GM23338 (cell line): ENCODE measurements at regions not wholly inside any gene's neighbourhood (a gene's known extent, or its start where the extent isn't known, plus 50 kb on each side); places are given as distances from the start of the nearest gene placed in this dataset.

Experiments
- ATAC-seq: fragments of 200-7000 bp; cut with Tn5 transposase; 3 replicates; pipeline ENCODE4 v1.9.1; 2020
- DNase-seq: peaks from one replicate; pipeline ENCODE4 v3.0.0-alpha.2; 2015; ENCODE audit warnings: low spot score
- H2AFZ ChIP-seq: fragments of 200-600 bp; sonication (generic); 2 replicates; pipeline ENCODE4 v1.8.0; 2016; ENCODE audit warnings: antibody characterized with exemption, mild to moderate bottlenecking, moderate library complexity
- H3F3A ChIP-seq: fragments of 200-600 bp; sonication (generic); replicated peaks from 2 replicates; pipeline ENCODE4 v1.8.0; 2017; ENCODE audit warnings: antibody characterized with exemption, mixed run types, low read depth
- H3K27ac ChIP-seq: fragments of 200-600 bp; sonication (generic); 2 replicates; pipeline ENCODE4 v1.6.1; 2016; ENCODE audit warnings: low read depth
- H3K27me3 ChIP-seq: fragments of 200-600 bp; sonication (generic); 2 replicates; pipeline ENCODE4 v1.8.0; 2016; ENCODE audit warnings: mild to moderate bottlenecking, mixed run types, moderate library complexity; ENCODE audit not compliant: insufficient read depth
- H3K36me3 ChIP-seq: fragments of 200-600 bp; sonication (generic); 2 replicates; pipeline ENCODE4 v1.8.0; 2016; ENCODE audit warnings: mild to moderate bottlenecking; ENCODE audit not compliant: insufficient read depth
- H3K4me1 ChIP-seq: fragments of 200-600 bp; sonication (generic); 2 replicates; pipeline ENCODE4 v1.8.0; 2016; ENCODE audit warnings: mild to moderate bottlenecking, moderate library complexity; ENCODE audit not compliant: insufficient read depth
- H3K4me2 ChIP-seq: fragments of 200-600 bp; sonication (generic); 2 replicates; pipeline ENCODE4 v1.7.1; 2017; ENCODE audit warnings: mixed run types
- H3K4me3 ChIP-seq: fragments of 200-600 bp; sonication (generic); 2 replicates; pipeline ENCODE4 v1.6.1; 2016; ENCODE audit warnings: mixed run types
- H3K79me2 ChIP-seq: fragments of 200-600 bp; sonication (generic); replicated peaks from 2 replicates; pipeline ENCODE4 v1.8.0; 2017; ENCODE audit warnings: mild to moderate bottlenecking; ENCODE audit not compliant: insufficient read depth
- H3K9me2 ChIP-seq: fragments of 200-600 bp; sonication (generic); 2 replicates; pipeline ENCODE4 v1.8.0; 2017; ENCODE audit not compliant: insufficient read depth
- H4K20me1 ChIP-seq: fragments of 200-600 bp; sonication (generic); replicated peaks from 2 replicates; pipeline ENCODE4 v1.8.0; 2017; ENCODE audit warnings: mild to moderate bottlenecking; ENCODE audit not compliant: insufficient read depth
- H3K27ac Mint-ChIP-seq: 2 replicates; pipeline ENCODE4 v1.8.0; 2020; ENCODE audit warnings: inconsistent platforms, mild to moderate bottlenecking, moderate library complexity, mixed read lengths
- H3K27me3 Mint-ChIP-seq: 3 replicates; pipeline ENCODE4 v1.8.0; 2022; ENCODE audit warnings: low read depth, mild to moderate bottlenecking, moderate library complexity, mixed read lengths, inconsistent platforms; ENCODE audit not compliant: insufficient read depth, poor library complexity
- H3K36me3 Mint-ChIP-seq: 3 replicates; pipeline ENCODE4 v1.8.0; 2021; ENCODE audit warnings: low read depth, mild to moderate bottlenecking, inconsistent platforms, moderate library complexity, mixed read lengths
- H3K4me1 Mint-ChIP-seq: 3 replicates; pipeline ENCODE4 v1.8.0; 2020; ENCODE audit warnings: mild to moderate bottlenecking, inconsistent platforms, mixed read lengths
- H3K4me3 Mint-ChIP-seq: 3 replicates; pipeline ENCODE4 v1.8.0; 2021; ENCODE audit warnings: moderate library complexity, mild to moderate bottlenecking, inconsistent platforms, mixed read lengths
- H3K9me3 Mint-ChIP-seq: 3 replicates; pipeline ENCODE4 v1.8.0; 2020; ENCODE audit warnings: moderate library complexity, mild to moderate bottlenecking, inconsistent platforms, mixed read lengths
- CREB1 ChIP-seq: fragments of 250-450 bp; sonication (Bioruptor Pico); IDR thresholded peaks from 2 replicates; pipeline ENCODE4 v1.5.0; 2020; ENCODE audit warnings: low read depth, mild to moderate bottlenecking, moderate library complexity
- CTCF ChIP-seq, 2 experiments: fragments of 200-600 bp in 1 of 2; sonication (generic) in 1 of 2; conservative IDR thresholded peaks; 2 replicates each; pipeline versions ENCODE4 v1.5.1 to v1.6.1; 2016 to 2017; ENCODE audit warnings: antibody characterized with exemption in 2 of 2, low read depth in 2 of 2, mild to moderate bottlenecking in 2 of 2, moderate library complexity in 1 of 2
- ETS1 ChIP-seq: IDR thresholded peaks from 2 replicates; pipeline ENCODE4 v1.6.1; 2016; ENCODE audit warnings: antibody characterized with exemption
- EZH2 ChIP-seq: fragments of 200-600 bp; sonication (generic); IDR thresholded peaks from one replicate; pipeline ENCODE4 v1.8.0; 2017; ENCODE audit warnings: antibody characterized with exemption, mild to moderate bottlenecking, low read depth; ENCODE audit not compliant: unreplicated experiment
- EZH2phosphoT487 ChIP-seq: fragments of 200-600 bp; sonication (generic); IDR thresholded peaks from one replicate; pipeline ENCODE4 v1.8.1; 2018; ENCODE audit warnings: antibody characterized with exemption; ENCODE audit not compliant: unreplicated experiment
- JUNB ChIP-seq: IDR thresholded peaks from one replicate; pipeline ENCODE4 v1.6.1; 2016; ENCODE audit warnings: antibody characterized with exemption; ENCODE audit not compliant: unreplicated experiment
- NANOG ChIP-seq: IDR thresholded peaks from 2 replicates; pipeline ENCODE4 v1.6.1; 2016; ENCODE audit warnings: antibody characterized with exemption, borderline replicate concordance
- POLR2AphosphoS5 ChIP-seq: IDR thresholded peaks from 2 replicates; pipeline ENCODE4 v1.6.1; 2016; ENCODE audit warnings: antibody characterized with exemption, low read depth
- REST ChIP-seq: IDR thresholded peaks from one replicate; pipeline ENCODE4 v1.6.1; 2018; ENCODE audit warnings: antibody characterized with exemption; ENCODE audit not compliant: unreplicated experiment
- STAT1 ChIP-seq: IDR thresholded peaks from one replicate; pipeline ENCODE4 v1.6.1; 2016; ENCODE audit warnings: antibody characterized with exemption; ENCODE audit not compliant: unreplicated experiment
- ZNF114 ChIP-seq: fragments of 250-450 bp; sonication (Bioruptor Pico); IDR thresholded peaks from 2 replicates; pipeline ENCODE4 v1.5.0; 2020; ENCODE audit warnings: mild to moderate bottlenecking, moderate library complexity
- ZNF331 ChIP-seq: fragments of 250-450 bp; sonication (Bioruptor Pico); IDR thresholded peaks from 2 replicates; pipeline ENCODE4 v1.5.0; 2020; ENCODE audit warnings: low read depth, mild to moderate bottlenecking, moderate library complexity
- ZNF462 ChIP-seq: fragments of 250-450 bp; sonication (Bioruptor Pico); IDR thresholded peaks from 2 replicates; pipeline ENCODE4 v1.5.0; 2020; ENCODE audit warnings: mild to moderate bottlenecking, moderate library complexity

GRCh38 chr2:84223191-84223590 is 235.9 kb downstream of the SUCLG1 start:
- TF ChIP-seq STAT1 (no peak), ZNF114 (no peak), JUNB (no peak), REST (no peak), NANOG (no peak), CTCF (conservative IDR thresholded peaks at IDR 0.05; ENCODE audit: low read depth in 2 of 2) (no peak), EZH2 (no peak), CREB1 (no peak), ZNF462 (CRISPR knock-in tag) (no peak), POLR2AphosphoS5 (no peak), ZNF331 (no peak), ETS1 (no peak), EZH2phosphoT487 (no peak)
- H3F3A ChIP-seq = no peaks in the 10 kb centered on the region
- H3K9me2 ChIP-seq = no peaks in the 10 kb centered on the region

More at GRCh38 chr2:84223191-84223590, 235.9 kb downstream of the SUCLG1 start:
- H3K27me3 Mint-ChIP-seq = no peaks in the 10 kb centered on the region
- no peaks in the 10 kb centered on the region for H3K27me3 ChIP-seq
- H3K27ac Mint-ChIP-seq = no peak overlapping the region
- no peak overlapping the region for H3K4me2 ChIP-seq
- no peaks in the 10 kb centered on the region for H3K79me2 ChIP-seq
- H3K4me1 Mint-ChIP-seq = peaks cover 13% of the 10 kb centered on the region
- no peak for DNase-seq
- H3K4me3 ChIP-seq = no peak overlapping the region
- no peak for ATAC-seq
- H3K9me3 Mint-ChIP-seq = peaks cover 48% of the 10 kb centered on the region
- peaks cover 11% of the 10 kb centered on the region; the same call in 1 of the 2 replicates for H3K4me1 ChIP-seq
- peaks cover 28% of the 10 kb centered on the region for H3K36me3 Mint-ChIP-seq
- H3K4me3 Mint-ChIP-seq = no peak overlapping the region
- no peak overlapping the region for H2AFZ ChIP-seq
- H4K20me1 ChIP-seq = no peaks in the 10 kb centered on the region
- peaks cover 9% of the 10 kb centered on the region; the same call in 1 of the 2 replicates for H3K36me3 ChIP-seq
- H3K27ac ChIP-seq = no peak overlapping the region
